Occipital lobe (tissue), 1 donor: ENCODE measurements at regions not wholly inside any gene's neighbourhood (a gene's known extent, or its start where the extent isn't known, plus 50 kb on each side); places are given as distances from the start of the nearest gene placed in this dataset.

ENCODE experiments used
- DNase-seq: peaks from one replicate; lab custom pipeline; 2025; lab: John Stamatoyannopoulos, UW

- DNase-seq = no peak
Measured at GRCh38 chr5:3654515-3654914, 58.9 kb downstream of the IRX1 start.

GRCh38 chr5:3656803-3657202 is 61.2 kb downstream of the IRX1 start:
- DNase-seq = no peak

- DNase-seq = no peak
Measured at GRCh38 chr5:3657364-3658022, 61.9 kb downstream of the IRX1 start.

GRCh38 chr5:3658929-3659328 is 63.3 kb downstream of the IRX1 start:
- DNase-seq = no peak

- DNase-seq = no peak
Measured at GRCh38 chr5:3659907-3660306, 64.3 kb downstream of the IRX1 start.

GRCh38 chr5:3660630-3661029 is 65.0 kb downstream of the IRX1 start:
- DNase-seq = no peak

- DNase-seq = no peak
Measured at GRCh38 chr5:3661755-3662296, 66.2 kb downstream of the IRX1 start.

GRCh38 chr5:3662344-3662743 is 66.7 kb downstream of the IRX1 start:
- DNase-seq = no peak

GRCh38 chr5:3671337-3671736 is 75.7 kb downstream of the IRX1 start:
- DNase-seq = no peak

- no peak for DNase-seq
Measured at GRCh38 chr5:3678801-3679200, 83.2 kb downstream of the IRX1 start.

- DNase-seq = no peak
Measured at GRCh38 chr5:3680821-3681220, 85.2 kb downstream of the IRX1 start.

- no peak for DNase-seq
Measured at GRCh38 chr5:3684118-3684517, 88.5 kb downstream of the IRX1 start.

- DNase-seq = no peak
Measured at GRCh38 chr5:3684771-3685354, 89.2 kb downstream of the IRX1 start.

GRCh38 chr5:3694819-3695218 is 99.2 kb downstream of the IRX1 start:
- DNase-seq = no peak

- DNase-seq = no peak
Measured at GRCh38 chr5:3695818-3696217, 100.2 kb downstream of the IRX1 start.

- no peak for DNase-seq
Measured at GRCh38 chr5:3698412-3698811, 102.8 kb downstream of the IRX1 start.

- no peak for DNase-seq
Measured at GRCh38 chr5:3701694-3702093, 106.1 kb downstream of the IRX1 start.

- DNase-seq = no peak
Measured at GRCh38 chr5:3704661-3705060, 109.0 kb downstream of the IRX1 start.

- DNase-seq = no peak
Measured at GRCh38 chr5:3709068-3709716, 113.6 kb downstream of the IRX1 start.

- DNase-seq = no peak
Measured at GRCh38 chr5:3709717-3710348, 114.2 kb downstream of the IRX1 start.

GRCh38 chr5:3715062-3715461 is 119.4 kb downstream of the IRX1 start:
- DNase-seq = no peak

- DNase-seq = no peak
Measured at GRCh38 chr5:3729631-3730030, 134.0 kb downstream of the IRX1 start.
